Prostate gland (tissue), 2 donors: ENCODE measurements at regions not wholly inside any gene's neighbourhood (a gene's known extent, or its start where the extent isn't known, plus 50 kb on each side); places are given as distances from the start of the nearest gene placed in this dataset.

Source experiments
- CTCF ChIP-seq, 4 experiments: fragments of 200-600 bp in 2 of 4; fragments of 450-650 bp in 2 of 4; sonication (generic) in 2 of 4; IDR thresholded peaks; 1 replicate in 3 of 4; 2 replicates in 1 of 4; pipeline ENCODE4 v1.5.1; 2016 to 2019; ENCODE audit warnings: antibody characterized with exemption in 4 of 4, mild to moderate bottlenecking in 2 of 4, moderate library complexity in 2 of 4
- POLR2A ChIP-seq: fragments of 450-650 bp; IDR thresholded peaks from one replicate; pipeline ENCODE4 v1.6.1; 2016; ENCODE audit warnings: antibody characterized with exemption, mild to moderate bottlenecking
- POLR2AphosphoS5 ChIP-seq: sonication (generic); formaldehyde crosslinking; IDR thresholded peaks from one replicate; pipeline ENCODE4 v1.6.1; 2017; ENCODE audit warnings: antibody characterized with exemption

GRCh38 chr4:119752936-119753335, 124.3 kb upstream of the PDE5A start:
- TF ChIP-seq CTCF (IDR thresholded peaks at IDR 0.05) (no peak), POLR2A (no peak), POLR2AphosphoS5 (no peak)
